ENCODE measurements at regions not wholly inside any gene's neighbourhood (a gene's known extent, or its start where the extent isn't known, plus 50 kb on each side); places are given as distances from the start of the nearest gene placed in this dataset.
"Not testable (repeated sequence)": the region's sequence is repeated elsewhere in the genome, so short reads cannot be mapped to it uniquely, and the experiment has no call there.

DNA sequence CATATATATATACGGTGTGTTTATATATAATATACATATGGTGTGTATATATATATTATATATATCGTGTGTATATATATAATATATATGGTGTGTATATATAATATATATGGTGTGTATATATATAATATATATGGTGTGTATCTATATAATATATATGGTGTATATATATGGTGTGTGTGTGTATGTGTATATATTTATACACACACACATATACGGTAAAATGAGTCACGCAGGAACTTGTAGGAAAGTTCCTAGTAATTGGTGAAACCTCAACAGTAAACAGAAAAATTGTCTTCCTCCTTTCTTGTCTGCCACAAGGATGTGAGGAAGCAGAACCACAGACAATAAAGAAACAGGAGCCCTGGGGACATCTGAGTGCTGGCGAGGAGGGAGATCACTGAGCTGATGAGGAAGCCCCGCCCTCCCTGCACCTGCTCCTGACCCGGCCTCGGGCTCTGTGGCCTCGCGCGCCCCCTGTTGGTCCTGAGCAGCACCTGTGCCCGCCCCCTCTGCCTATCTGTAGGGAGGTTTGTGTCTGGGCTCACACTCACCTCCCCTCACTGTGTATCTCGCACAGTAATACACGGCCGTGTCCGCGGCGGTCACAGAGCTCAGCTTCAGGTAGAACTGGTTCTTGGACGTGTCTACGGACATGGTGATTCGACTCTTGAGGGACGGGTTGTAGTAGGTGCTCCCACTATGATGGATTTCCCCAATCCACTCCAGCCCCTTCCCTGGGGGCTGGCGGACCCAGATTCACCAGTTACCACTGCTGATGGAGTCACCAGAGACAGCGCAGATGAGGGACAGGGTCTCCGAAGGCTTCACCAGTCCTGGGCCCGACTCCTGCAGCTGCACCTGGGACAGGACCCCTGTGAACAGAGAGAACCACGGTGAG lies 1079.4 kb downstream of the TMEM121 start:
- peak; percentile 67 to 76 (median 74) for DNase-seq
- TF ChIP-seq, protein P1, sequence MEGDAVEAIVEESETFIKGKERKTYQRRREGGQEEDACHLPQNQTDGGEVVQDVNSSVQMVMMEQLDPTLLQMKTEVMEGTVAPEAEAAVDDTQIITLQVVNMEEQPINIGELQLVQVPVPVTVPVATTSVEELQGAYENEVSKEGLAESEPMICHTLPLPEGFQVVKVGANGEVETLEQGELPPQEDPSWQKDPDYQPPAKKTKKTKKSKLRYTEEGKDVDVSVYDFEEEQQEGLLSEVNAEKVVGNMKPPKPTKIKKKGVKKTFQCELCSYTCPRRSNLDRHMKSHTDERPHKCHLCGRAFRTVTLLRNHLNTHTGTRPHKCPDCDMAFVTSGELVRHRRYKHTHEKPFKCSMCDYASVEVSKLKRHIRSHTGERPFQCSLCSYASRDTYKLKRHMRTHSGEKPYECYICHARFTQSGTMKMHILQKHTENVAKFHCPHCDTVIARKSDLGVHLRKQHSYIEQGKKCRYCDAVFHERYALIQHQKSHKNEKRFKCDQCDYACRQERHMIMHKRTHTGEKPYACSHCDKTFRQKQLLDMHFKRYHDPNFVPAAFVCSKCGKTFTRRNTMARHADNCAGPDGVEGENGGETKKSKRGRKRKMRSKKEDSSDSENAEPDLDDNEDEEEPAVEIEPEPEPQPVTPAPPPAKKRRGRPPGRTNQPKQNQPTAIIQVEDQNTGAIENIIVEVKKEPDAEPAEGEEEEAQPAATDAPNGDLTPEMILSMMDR (IDR thresholded peaks at IDR 0.05): peak; percentile 17
- H3K9me3 ChIP-seq: no peaks in the 10 kb centered on the region
- no peak overlapping the region for H3K4me3 ChIP-seq
- H3K4me1 ChIP-seq (ENCODE audit: low read depth): no peaks in the 10 kb centered on the region
- intact Hi-C loops (cut with DNase I, micrococcal nuclease): no loop called here
- peak; percentile 84 for ATAC-seq
- no peaks in the 10 kb centered on the region for H3K36me3 ChIP-seq (ENCODE audit: low read depth)

DNA sequence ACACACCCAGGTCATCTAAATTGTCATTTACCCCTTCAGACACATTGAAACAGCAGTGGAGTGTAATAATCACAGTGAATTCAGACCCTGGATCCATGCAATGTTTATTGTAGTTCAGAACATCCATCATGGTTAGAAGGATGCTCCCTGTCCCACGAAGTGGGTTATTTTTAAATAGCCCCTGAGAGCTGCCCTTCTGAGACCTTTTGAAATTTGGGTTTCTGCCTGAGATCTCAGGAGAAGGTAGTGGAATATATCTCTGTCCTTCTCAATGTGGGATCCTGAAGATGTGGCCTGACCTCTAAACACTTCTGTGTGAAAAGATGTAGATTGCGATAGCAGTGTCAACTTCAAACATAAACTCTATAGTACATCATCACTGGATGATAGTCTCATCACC lies 1080.6 kb downstream of the TMEM121 start:
- no peaks in the 10 kb centered on the region for H3K4me1 ChIP-seq (ENCODE audit: low read depth)
- TF ChIP-seq, protein P1 (IDR thresholded peaks at IDR 0.05): no peak
- intact Hi-C loops (cut with DNase I, micrococcal nuclease): no loop called here
- H3K36me3 ChIP-seq (ENCODE audit: low read depth): no peaks in the 10 kb centered on the region
- H3K9me3 ChIP-seq: no peaks in the 10 kb centered on the region
- DNase-seq: no peak
- ATAC-seq: no peak
- no peak overlapping the region for H3K4me3 ChIP-seq

DNA sequence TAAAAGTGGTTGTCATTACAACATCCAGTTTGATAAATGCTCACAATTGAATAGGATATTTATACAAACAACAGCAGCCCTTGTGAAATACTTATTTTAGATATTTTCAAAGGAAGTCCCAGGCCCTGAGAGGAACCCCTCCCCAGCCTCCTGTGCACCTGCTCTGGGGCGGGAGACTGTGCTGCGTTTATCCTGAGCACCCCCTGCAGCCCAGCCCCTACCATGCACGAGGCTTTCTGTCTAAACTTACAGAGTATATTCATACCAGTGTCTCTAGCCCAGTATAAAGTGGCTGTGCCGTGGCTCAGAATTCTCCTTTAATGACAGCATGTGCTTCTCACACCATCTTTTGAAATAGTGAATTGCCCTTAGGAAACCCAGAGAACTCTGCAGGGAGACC lies 1084.3 kb downstream of the TMEM121 start:
- no peak for DNase-seq
- ATAC-seq: no peak
- intact Hi-C loops (cut with DNase I, micrococcal nuclease): no loop called here
- H3K36me3 ChIP-seq (ENCODE audit: low read depth): no peaks in the 10 kb centered on the region
- H3K9me3 ChIP-seq: no peaks in the 10 kb centered on the region
- H3K4me1 ChIP-seq (ENCODE audit: low read depth): no peaks in the 10 kb centered on the region
- H3K4me3 ChIP-seq: no peak overlapping the region
- TF ChIP-seq, protein P1 (IDR thresholded peaks at IDR 0.05): no peak

DNA sequence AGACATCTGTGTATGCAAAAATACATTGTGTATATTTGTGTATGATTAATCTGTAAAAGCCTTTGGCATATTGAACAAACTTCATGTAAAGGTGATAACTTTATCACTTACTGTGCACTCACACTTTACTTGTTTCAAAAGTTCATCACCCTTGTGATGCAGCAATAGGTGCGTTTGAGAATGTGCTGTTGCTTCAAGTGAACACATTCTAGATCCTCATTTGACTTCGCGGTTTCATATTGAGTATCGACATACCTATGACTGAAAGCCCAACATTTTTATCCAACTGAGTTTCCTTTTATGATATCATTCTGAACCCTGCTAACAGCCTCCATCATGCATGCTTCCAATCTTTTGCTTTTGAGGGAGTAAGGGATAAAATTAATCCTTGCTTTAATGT lies 1086.9 kb downstream of the TMEM121 start:
- TF ChIP-seq, protein P1 (IDR thresholded peaks at IDR 0.05): no peak
- intact Hi-C loops (cut with DNase I, micrococcal nuclease): no loop called here
- H3K4me3 ChIP-seq: no peak overlapping the region
- H3K4me1 ChIP-seq (ENCODE audit: low read depth): no peaks in the 10 kb centered on the region
- H3K9me3 ChIP-seq: no peaks in the 10 kb centered on the region
- DNase-seq (no peak), ATAC-seq (no peak)
- H3K36me3 ChIP-seq (ENCODE audit: low read depth): no peaks in the 10 kb centered on the region

DNA sequence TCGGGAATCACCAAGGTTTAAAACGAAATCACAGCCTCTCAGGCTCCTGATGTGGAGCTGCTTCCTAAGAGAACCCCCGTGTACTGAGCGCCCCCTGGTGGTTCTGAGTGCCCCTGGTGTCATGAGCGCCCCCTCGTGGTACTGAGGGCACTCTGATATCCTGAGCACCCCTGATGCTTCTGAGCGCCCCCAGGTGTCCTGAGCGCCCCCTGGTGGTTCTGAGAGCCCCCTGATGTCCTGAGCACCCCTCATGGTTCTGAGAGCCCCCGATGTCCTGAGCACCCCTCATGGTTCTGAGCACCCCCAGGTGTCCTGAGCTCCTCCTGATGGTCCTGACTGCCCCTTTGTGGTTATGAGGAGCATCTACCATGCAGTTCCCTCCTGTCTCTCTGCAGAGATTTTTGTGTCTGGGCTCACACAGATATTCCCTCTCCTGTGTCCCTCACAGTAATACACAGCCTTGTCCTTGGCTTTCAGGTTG lies 1092.1 kb downstream of the TMEM121 start:
- DNase-seq (peak; percentile 67 to 82 (median 72)), ATAC-seq (peak; percentile 32)
- H3K4me3 ChIP-seq; H3K36me3 ChIP-seq (ENCODE audit: low read depth); intact Hi-C loops (cut with DNase I, micrococcal nuclease); H3K9me3 ChIP-seq; H3K4me1 ChIP-seq (ENCODE audit: low read depth): not testable (repeated sequence)
- TF ChIP-seq, protein P1 (IDR thresholded peaks at IDR 0.05): peak; percentile 32

Data from mucosa of descending colon (tissue), 3 donors.